ENCODE measurements at regions not wholly inside any gene's neighbourhood (a gene's known extent, or its start where the extent isn't known, plus 50 kb on each side); places are given as distances from the start of the nearest gene placed in this dataset.

GRCh38 chr2:8018956-8019355 lies 662.9 kb upstream of the ID2 start:
- Mint-ChIP-seq H3K4me1 (peaks cover 4% of the 10 kb centered on the region), H3K4me3 (no peak overlapping the region), H3K27ac (no peak overlapping the region), H3K27me3 (ENCODE audit: insufficient read depth) (no peaks in the 10 kb centered on the region), H3K36me3 (ENCODE audit: low read depth) (no peaks in the 10 kb centered on the region), H3K9me3 (no peaks in the 10 kb centered on the region)
- no peak for TF ChIP-seq CTCF (conservative IDR thresholded peaks at IDR 0.05)
- DNase-seq: no peak
- no peaks in the 10 kb centered on the region for H3K36me3 ChIP-seq (ENCODE audit: control insufficient read depth, insufficient read depth, low read length)
- no peaks in the 10 kb centered on the region for H3K4me1 ChIP-seq (ENCODE audit: control insufficient read depth, insufficient read depth, low read length)
- H3K4me3 ChIP-seq (ENCODE audit: low read length): no peak overlapping the region
- WGBS, 2 experiments (ENCODE audit: insufficient coverage in 1 of 2, insufficient read length in 1 of 2): 95 to 96% methylated on average over 8 of the region's 8 CpGs
- H3K27ac ChIP-seq (ENCODE audit: low read depth, low read length): no peak overlapping the region
- no peaks in the 10 kb centered on the region for H3K9me3 ChIP-seq (ENCODE audit: control insufficient read depth, low read length)
- no peaks in the 10 kb centered on the region for H3K27me3 ChIP-seq (ENCODE audit: control insufficient read depth, insufficient read depth, low read length, poor library complexity, severe bottlenecking)
- no peak overlapping the region for H3K9ac ChIP-seq (ENCODE audit: extremely low read depth, low read length, poor library complexity, severe bottlenecking)

- Histone ChIP-seq H3K27ac (ENCODE audit: low read depth, low read length) (no peak overlapping the region), H3K9me3 (ENCODE audit: control insufficient read depth, low read length) (no peaks in the 10 kb centered on the region), H3K9ac (ENCODE audit: extremely low read depth, low read length, poor library complexity, severe bottlenecking) (no peak overlapping the region), H3K4me3 (ENCODE audit: low read length) (no peak overlapping the region), H3K36me3 (ENCODE audit: control insufficient read depth, insufficient read depth, low read length) (no peaks in the 10 kb centered on the region), H3K4me1 (ENCODE audit: control insufficient read depth, insufficient read depth, low read length) (no peaks in the 10 kb centered on the region), H3K27me3 (ENCODE audit: control insufficient read depth, insufficient read depth, low read length, poor library complexity, severe bottlenecking) (no peaks in the 10 kb centered on the region)
- no peaks in the 10 kb centered on the region for H3K9me3 Mint-ChIP-seq
- H3K4me1 Mint-ChIP-seq: peaks cover 4% of the 10 kb centered on the region
- no peaks in the 10 kb centered on the region for H3K27me3 Mint-ChIP-seq (ENCODE audit: insufficient read depth)
- DNase-seq: no peak
- H3K27ac Mint-ChIP-seq: no peak overlapping the region
- no peaks in the 10 kb centered on the region for H3K36me3 Mint-ChIP-seq (ENCODE audit: low read depth)
- TF ChIP-seq CTCF (conservative IDR thresholded peaks at IDR 0.05): no peak
- 96 to 100% methylated on average over 3 to 8 of the region's 8 CpGs for WGBS, 2 experiments (ENCODE audit: insufficient coverage in 1 of 2, insufficient read length in 1 of 2)
- no peak overlapping the region for H3K4me3 Mint-ChIP-seq
These were observed 661.9 kb upstream of the ID2 start for GRCh38 chr2:8019934-8020333.

- no peak overlapping the region for H3K4me3 ChIP-seq (ENCODE audit: low read length)
- H3K36me3 Mint-ChIP-seq (ENCODE audit: low read depth): no peaks in the 10 kb centered on the region
- H3K27me3 ChIP-seq (ENCODE audit: control insufficient read depth, insufficient read depth, low read length, poor library complexity, severe bottlenecking): no peaks in the 10 kb centered on the region
- H3K4me1 ChIP-seq (ENCODE audit: control insufficient read depth, insufficient read depth, low read length): no peaks in the 10 kb centered on the region
- TF ChIP-seq CTCF (conservative IDR thresholded peaks at IDR 0.05): no peak
- H3K4me3 Mint-ChIP-seq: no peak overlapping the region
- no peak for DNase-seq
- no peaks in the 10 kb centered on the region for H3K9me3 Mint-ChIP-seq
- H3K4me1 Mint-ChIP-seq: no peaks in the 10 kb centered on the region
- H3K9ac ChIP-seq (ENCODE audit: extremely low read depth, low read length, poor library complexity, severe bottlenecking): no peak overlapping the region
- no peaks in the 10 kb centered on the region for H3K9me3 ChIP-seq (ENCODE audit: control insufficient read depth, low read length)
- no peaks in the 10 kb centered on the region for H3K36me3 ChIP-seq (ENCODE audit: control insufficient read depth, insufficient read depth, low read length)
- no peak overlapping the region for H3K27ac Mint-ChIP-seq
- H3K27me3 Mint-ChIP-seq (ENCODE audit: insufficient read depth): no peaks in the 10 kb centered on the region
- H3K27ac ChIP-seq (ENCODE audit: low read depth, low read length): no peak overlapping the region
- WGBS, 2 experiments (ENCODE audit: insufficient coverage in 1 of 2, insufficient read length in 1 of 2): 96% methylated on average over 2 of the region's 2 CpGs; no CpG with 5 or more reads in 1 of the 2 experiments
These were observed 659.9 kb upstream of the ID2 start for GRCh38 chr2:8021921-8022320.

Data from endodermal cell (in vitro differentiated cells).